SW 1271 (cell line): ENCODE measurements at regions not wholly inside any gene's neighbourhood (a gene's known extent, or its start where the extent isn't known, plus 50 kb on each side); places are given as distances from the start of the nearest gene placed in this dataset.
"Not testable (repeated sequence)": the region's sequence is repeated elsewhere in the genome, so short reads cannot be mapped to it uniquely, and the experiment has no call there.

Experiments used
- DNase-seq, 2 experiments: peaks; one replicate each; lab custom pipeline; 2025; lab: John Stamatoyannopoulos, UW

DNA sequence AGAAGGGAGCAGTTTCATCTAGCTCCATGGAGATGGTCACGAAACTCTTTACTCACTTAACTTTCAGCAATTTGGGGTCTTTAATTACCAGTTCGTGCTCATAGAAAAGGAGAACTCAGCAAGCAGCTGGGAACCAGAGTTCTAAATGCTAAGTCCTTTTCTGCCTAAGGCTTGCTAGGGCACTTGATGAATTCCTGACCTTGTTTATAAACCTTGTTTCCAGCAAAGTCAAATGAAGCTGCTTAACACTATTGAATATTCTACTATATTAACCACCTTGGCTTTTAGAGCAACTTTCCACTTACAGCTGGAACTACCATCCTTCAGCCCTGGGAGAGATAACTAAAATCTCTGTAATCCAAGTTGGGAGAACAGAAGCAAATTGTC, 79.5 kb upstream of the TSC22D2 start:
- no peak for DNase-seq

DNA sequence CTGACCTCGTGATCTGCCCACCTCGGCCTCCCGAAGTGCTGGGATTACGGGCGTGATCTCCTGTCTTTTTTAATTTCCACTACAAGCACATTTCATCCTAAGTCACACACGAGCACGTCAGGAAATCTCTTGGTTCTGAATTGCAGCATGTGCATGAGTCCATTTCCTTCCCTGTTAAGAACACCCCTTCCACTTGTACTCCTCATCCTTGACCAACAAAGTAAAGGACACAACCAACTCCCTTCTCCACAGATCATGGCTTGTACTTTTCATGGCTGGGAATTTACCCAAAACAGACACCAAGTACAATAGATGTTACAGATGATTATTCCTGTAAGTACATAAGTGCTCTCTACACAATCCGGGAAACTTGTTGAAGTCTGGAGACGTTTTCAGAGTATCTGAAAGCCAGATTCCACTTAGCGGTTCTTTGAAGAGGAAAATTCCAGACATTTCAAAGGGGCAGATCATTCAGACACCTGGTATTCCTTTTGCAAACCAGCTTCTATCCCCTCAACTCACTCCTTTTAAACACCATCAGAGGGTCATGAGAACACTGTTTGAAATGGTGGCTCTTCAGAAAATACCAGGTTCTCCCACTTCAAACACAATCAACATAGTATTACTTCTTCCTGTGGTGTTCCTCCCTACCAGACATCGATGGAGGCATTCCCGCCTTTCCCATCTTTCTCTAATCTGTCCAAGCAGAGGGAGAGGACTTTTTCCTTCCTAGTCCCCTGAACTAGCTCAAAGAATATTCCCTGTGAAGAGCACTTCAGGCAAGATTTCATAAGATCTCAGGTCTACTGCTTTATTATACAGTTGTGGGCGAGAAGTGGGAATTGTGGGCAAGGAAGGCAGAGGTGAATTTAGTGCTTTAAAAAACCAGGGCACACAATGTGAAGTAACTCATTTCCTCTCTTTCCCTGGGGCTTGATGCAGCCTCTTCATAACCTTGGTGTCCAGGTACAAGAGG, 80.1 kb upstream of the TSC22D2 start:
- no peak for DNase-seq

DNA sequence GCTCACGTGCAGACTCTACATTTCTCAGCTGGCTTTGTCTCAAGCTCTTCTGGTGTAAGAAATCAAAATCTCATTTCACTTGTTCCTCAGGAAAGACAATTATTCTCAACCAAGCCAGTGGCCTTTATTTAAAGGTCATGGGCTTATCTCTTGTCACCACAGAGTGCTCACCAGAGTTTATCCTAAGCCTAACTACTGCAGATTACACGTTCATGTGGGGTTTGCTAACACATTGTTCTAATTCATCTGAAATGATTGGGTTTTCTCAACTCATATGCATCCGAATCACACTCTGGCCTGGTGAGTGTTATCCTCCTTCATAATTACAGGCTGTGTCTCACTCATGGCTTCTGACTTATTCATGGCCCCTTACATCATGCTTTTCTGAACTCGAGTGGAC, 83.3 kb upstream of the TSC22D2 start:
- no peak for DNase-seq

DNA sequence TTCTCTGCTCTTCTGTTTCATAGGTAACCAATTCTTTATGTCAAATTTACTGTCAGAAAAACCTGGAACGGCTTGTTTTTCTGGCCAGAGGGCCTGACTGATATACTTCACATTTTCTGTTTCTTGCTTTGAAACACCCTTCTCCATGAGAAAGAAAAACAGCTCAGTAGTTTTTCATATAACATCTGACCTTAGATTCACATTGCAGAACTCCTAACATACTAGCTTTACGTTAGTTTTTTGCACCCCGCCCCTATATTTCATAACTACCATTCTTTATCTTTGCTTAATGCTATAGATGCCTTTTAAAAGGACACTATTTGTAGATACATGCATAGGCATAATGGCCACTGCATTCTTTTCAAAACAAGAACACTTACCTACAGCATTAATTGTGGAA, 83.9 kb upstream of the TSC22D2 start:
- no peak for DNase-seq

DNA sequence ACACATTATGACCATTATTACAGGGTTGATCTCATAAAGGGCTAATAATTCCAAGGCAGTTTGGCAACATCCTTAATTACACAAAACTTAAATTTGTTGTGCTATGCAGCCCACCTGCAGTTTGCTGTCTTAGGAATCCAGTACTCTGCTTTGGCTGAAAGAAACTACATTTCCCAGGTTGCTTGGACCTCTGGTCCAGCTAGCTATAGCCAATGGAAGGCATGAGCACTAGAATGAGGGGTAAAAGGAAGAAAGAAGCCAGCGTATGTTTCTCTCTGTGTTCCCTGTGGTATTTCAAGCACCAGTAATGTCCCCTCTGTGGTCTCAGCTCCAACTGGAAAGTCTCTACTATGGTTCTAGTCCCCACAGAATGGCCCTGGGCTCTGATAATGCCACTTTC, 84.3 kb upstream of the TSC22D2 start:
- no peak for DNase-seq

DNA sequence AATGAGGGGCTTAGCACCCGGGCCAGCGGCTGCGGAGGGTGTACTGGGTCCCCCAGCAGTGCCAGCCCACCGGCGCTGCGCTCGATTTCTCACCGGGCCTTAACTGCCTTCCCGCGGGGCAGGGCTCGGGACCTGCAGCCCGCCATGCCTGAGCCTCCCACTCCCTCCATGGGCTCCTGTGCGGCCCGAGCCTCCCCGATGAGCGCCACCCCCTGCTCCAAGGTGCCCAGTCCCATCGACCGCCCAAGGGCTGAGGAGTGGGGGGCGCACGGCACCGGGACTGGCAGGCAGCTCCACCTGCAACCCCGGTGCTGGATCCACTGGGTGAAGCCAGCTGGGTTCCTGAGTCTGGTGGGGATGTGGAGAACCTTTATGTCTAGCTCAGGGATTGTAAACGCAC, 85.0 kb upstream of the TSC22D2 start:
- not testable (repeated sequence) for DNase-seq

DNA sequence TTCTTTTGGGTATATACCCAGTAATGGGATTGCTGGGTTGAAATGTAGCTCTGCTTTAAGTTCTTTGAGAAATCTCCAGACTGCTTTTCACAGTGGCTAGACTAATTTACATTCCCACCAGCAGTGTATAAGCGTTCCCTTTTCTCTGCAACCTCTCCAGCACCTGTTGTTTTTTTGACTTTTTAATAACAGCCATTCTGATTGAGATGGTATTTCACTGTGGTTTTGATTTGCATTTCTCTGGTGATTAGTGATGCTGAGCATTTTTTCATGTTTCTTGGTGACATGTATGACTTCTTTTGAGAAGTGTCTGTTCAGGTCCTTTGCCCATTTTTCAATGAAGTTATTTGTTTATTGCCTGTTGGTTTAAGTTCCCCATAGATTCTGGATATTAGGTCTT, 87.1 kb upstream of the TSC22D2 start:
- DNase-seq, result not testable (repeated sequence)

DNA sequence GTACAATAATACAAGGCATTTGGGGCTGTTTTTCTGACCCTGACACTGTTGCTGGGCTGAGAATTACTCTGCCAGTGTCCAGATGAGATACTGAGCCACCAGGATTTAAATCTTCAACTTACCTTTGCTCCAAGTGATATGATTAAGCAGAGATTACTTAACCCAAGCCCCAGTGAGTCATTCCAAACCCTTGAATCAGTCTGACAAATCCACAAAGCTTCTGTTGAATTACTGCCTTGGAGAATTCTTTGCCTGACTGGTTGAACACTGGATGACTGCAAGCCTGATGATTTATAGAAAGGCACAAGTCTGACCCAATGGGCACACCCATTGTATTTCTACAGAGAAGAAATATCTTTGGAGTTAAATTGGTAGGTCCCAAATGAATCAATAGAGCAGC, 88.2 kb upstream of the TSC22D2 start:
- DNase-seq, result peak; percentile 88 to 96

DNA sequence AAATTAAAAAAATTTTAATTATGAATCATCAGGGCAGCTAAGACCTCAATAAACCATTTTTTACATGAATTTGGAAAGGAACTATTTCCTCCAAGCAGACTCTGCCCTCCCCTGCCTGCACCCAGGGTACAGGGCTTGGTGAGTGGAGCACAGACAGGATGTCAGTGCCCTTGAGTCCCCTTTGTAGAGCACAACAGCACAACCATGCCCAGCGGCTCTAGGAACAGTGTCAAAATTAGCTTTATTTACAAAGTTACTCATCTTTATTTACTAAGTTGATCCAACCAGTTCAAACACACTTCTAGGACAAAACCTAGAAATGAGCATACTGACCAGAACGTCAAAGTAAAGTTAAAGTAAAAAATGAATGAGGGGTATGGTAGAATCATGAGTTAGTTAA, 90.6 kb upstream of the TSC22D2 start:
- DNase-seq, result no peak

DNA sequence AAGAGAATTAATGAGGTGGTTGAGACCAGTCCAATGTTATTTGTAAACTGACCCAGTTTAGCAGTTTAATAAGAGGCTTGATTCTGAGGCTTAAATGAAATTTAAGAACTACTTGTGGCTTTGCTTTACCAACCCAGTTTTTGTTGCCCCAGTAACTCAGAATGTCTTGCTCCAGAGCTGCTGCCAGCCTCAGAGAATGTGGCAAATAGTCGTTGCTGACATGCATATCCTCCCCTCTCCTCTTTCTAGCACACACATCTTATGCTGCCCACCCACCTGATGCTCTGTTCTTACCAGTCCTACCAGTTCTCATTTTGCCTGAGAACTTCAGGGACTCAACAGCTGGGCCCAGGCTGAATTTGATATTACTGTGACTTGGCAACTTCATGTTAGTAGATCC, 92.4 kb upstream of the TSC22D2 start:
- DNase-seq, result no peak

DNA sequence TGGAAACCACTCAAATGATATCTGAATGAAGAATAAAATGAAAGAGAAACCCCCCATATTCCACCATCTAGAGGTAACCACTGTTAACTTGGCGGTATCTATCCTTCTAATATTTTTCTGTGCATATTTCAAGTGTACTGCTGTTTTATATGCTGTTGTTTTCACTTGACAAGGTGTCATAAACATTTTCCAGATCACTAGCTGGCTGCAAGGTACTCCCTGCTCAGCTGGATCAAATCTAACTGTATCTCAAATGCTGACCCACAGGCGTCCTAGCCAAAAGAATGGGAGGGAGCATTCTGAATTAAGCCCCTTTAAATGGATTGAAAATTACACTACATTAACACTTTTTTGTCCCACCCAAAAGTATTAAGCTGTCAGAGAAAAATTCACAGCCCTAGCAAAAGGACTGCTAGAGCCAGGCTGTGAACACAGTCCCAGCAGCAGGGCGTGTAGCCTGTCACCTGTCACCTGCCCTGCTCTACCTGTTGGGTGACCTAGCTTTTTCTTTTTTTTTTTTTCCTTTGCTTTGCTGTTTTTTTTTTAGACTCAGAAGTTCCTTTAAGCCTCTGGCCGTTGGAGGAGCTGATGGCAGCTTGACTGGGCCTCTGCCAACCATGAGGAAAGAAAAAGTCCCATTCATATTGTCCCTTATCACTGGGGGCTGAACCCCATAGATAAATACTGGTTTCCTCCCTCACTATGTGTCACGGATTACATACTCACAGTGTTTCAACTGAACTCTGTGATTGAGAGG, 93.7 kb upstream of the TSC22D2 start:
- DNase-seq, result no peak

DNA sequence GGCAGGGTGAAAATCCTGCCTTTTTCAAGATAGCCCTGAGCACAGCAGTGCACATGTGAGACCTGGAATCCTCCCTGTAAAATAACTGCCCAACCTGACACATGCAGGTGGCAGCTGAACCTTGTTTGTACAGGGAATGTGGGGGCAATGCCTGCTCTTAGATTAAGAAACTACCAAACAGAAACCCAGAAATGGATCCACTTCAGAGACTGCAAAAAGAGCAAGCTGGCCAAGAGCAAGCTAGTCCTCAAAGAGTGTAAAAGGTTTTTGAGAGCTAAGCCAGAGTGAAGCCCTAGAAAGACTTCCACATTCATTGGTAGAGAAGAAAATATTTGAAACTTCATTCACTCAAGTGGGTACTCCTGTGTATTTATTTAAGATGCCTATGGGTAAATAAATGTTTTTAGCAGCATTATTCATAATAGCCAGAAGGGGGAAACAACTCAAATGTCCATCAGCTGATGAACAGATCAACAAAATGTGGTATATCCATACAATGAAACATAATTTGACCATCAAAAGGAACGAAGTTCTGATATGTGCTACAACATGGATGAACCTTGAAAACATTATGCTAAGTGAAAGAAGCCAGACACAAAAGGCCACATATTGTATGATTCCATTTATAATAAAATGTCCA, 96.0 kb upstream of the TSC22D2 start:
- DNase-seq, result peak in 1 of 2 experiments; percentile 42

DNA sequence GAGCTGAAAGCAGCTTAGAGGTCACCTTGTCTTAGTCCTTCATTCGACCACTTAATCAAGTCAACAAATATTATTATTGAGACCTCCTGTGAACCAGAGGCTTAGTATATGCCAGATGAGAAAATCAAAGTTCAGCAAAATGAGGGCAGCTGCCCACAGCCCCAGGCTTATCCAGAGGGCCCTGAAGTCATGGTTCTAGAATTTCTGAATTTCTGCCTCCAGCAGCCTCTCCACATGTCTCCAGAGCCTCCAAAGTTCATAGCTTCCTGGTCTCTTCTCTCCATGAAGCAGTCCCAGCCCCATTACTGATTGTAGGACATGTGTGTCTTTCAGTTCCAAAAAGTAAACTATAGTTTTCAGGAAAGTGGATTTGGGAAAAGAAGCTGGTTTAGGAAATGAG, 96.9 kb upstream of the TSC22D2 start:
- no peak for DNase-seq

DNA sequence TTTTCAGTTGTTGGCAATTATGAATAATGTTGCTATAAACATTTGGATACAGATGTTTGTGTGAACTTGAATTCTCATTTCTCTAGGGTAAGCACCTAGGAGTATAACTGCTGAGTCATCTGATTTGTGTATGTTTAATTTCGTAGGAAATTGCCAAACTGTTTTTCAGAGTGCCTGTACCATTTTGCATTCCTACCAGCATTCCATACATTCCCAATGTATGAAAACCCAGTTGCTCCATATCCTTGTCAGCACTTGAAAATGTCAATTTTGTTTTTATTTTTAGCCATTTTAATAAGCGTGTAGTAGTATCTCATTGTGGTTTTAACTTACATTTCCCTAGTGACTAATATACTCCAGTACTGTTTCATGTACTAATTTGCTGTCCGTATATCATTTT, 98.5 kb upstream of the TSC22D2 start:
- peak in 1 of 2 experiments; percentile 72 for DNase-seq

DNA sequence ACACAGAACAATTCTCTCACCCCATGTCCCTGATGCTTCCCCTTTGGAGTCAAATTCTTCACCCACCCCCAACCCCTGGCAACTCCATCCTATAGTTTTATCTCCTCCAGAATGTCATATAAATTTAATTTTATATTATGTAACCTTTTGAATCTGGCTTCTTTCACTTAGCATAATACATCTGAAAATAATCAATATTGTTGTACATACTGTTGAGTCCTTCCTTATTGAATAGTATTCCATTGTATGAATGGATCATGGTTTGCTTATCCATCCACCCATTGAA, 98.9 kb upstream of the TSC22D2 start:
- DNase-seq, result no peak

DNA sequence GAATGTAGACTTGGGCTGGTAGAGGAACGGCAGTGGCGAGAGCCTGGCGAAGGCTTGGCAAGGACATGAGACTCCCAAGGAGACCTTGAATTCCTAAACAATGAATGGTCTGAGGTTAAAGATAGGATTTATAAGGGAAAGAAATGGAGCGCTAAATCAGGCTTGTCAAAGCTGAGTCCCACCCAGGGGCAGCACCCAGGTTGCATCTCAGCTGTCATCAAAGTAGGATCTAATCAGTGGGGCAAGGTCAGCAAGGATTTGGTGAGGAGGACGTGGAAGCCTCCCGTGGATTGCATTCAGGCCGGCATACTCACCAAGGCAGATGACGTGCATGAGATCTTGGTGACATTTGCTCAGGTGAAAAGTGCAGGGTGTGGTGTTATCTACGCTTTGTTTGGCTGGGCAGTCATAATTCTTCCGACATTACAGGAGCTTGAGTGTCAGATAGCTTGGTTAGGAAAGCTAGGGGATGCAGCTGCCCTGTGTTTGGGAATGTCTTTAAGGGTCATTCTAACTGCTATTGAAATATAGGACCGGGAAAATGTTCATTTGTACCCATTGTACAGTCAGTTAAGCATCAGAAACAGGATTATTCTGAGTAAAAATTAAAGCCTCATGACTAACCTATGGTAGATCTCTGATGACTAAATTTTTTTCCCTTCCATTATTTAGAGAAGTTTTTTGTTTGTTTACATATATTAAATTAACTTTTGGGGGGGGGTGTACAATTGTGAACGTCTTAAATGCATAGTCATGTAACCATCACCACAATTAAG, 99.4 kb upstream of the TSC22D2 start:
- no peak for DNase-seq

DNA sequence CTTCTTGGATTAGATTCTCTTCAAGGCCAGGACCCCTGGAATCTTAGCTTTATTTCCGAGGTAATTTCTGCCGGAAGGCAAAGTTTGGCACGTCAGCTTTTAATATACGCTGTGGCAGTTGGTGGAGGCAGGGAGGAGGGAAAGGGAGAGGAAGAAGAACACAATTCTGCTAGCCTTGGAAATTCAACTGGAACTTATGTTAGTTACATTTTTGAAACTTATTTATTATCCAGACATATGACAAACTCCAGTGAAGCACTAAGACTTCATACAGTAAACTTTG, 100.1 kb upstream of the TSC22D2 start:
- no peak for DNase-seq

DNA sequence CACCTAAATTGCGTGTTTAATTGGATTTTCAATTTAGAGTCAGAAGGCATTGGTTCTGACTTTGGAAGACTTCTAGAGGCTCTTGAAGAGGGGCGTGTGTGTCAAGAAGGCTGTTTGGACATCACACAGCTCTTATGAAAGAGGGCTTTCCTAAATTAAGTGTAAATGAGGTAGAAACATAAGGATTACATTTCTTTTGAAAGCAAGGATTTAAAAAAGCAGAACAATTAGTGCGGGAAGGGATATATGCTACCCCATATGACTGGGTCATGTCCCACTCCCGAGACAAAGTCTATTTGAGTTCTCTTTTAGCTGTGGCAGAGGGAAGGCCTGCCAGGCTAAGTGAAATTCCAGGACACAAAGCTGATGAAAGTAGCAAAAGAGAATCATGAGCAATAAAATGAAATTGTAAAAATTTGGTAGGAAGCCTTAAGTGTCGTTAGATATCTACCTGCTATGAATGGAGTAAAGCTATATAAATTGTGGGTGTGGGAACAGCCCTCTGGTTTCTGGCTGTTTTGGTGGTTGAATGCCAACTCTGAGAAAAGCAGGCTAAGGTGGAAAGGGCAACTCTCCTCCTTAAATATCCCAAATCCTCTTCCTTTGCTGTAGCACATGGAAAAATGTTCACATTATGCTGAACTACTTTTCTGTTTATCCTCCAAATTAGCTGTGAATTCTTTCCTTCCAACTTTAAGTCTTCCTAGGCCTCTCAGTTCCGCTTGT, 100.6 kb upstream of the TSC22D2 start:
- no peak for DNase-seq

DNA sequence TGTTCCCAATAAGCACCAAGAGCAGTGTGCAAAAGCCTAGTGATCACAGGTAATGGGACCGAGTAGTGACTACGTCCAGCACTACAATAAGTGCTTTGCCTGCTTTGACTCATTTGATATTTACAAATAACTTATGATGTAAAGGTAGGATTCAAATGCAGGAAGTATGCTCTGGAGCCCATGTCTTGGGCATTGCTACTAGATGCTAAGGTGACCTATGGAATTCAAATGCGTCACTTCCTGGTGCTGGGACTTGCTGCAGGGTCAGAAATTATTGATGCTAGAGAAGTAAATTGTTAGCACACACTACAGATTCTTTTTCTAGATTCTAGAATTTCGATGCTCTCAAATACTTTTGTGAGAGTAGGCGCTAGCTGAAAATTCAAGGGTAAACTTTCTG, 101.2 kb upstream of the TSC22D2 start:
- DNase-seq, result no peak

DNA sequence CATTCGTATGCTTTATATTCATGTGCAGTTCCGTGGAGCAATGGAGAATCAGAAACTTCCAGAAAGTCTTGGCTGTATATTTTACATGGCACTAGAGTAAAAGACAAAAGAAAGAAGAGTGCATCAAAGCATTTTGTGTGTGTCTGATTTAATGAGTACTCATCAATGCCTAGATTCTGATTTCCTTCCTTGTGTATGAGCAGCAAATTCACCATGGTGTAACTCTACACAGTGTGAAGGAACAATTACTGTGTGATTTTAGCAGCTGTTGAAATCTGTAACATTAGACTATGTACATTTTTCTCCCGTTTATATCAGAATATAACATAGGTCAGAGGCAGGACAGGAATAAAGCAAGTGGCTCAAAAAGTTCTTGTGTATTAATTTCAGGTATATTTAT, 102.0 kb upstream of the TSC22D2 start:
- no peak for DNase-seq

DNA sequence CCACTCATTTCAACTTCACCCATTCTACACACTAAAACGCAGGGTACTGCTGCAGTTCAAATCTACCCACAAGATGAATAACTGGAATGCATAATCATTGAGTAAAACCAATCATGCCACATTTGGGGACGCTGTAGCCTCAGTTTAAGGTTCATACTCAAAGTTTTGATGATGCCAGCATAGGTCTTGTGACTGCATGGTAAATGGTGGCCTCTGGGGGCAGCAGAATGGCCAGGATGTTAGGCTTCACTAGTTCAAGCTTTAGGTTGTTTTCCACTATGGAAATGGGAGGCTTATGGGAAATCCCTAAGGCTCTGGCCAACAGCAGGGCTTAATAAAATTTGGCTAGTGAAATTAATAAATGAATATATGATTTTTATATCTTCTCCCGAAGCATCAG, 104.3 kb upstream of the TSC22D2 start:
- peak in 1 of 2 experiments; percentile 35 for DNase-seq

DNA sequence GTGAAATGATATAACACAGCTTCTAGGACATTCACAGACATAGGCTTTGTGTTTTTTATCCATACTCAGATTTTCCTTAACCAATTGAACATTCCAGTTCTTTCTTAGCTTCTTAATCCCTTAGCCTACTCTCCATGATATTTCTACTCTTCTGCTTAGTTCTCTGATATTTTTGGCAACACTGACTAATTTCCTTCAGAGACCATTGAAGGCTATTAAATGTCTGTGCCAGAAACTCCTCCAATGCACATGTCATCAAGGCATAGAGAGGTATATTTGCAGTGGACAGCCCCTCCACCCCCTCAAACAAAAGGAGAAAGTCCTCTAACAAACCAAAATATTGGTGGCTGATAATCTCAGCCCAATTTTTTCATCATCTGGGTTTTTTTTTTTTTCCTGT, 105.9 kb upstream of the TSC22D2 start:
- DNase-seq, result no peak
